GM12878 (cell line): ENCODE measurements at regions not wholly inside any gene's neighbourhood (a gene's known extent, or its start where the extent isn't known, plus 50 kb on each side); places are given as distances from the start of the nearest gene placed in this dataset.

Experiments used
- ATAC-seq: fragments of 200-7000 bp; cut with Tn5 transposase; 3 replicates; pipeline ENCODE4 v1.9.1; 2020; ENCODE audit warnings: mild to moderate bottlenecking, moderate library complexity
- BruUV-seq: library from RNA; stranded (reverse); fragments of 400-500 nt; replicated peaks from 2 replicates; lab custom pipeline; 2021; lab: Mats Ljungman, UMichigan
- CTCF ChIA-PET: fragments of 300-600 bp; sonication (Branson Sonifier 250); formaldehyde crosslinking; extraction: SDS; loops from one replicate; lab custom pipeline; 2021; ENCODE audit warnings: inconsistent platforms; lab: Yijun Ruan, JAX
- POLR2A ChIA-PET: fragments of 350-600 bp; formaldehyde crosslinking; extraction: SDS; loops from one replicate; lab custom pipeline; 2021; ENCODE audit warnings: inconsistent platforms; lab: Charles Lee
- RAD21 ChIA-PET: fragments of 300-600 bp; sonication (Branson Sonifier 250); formaldehyde crosslinking; loops from one replicate; lab custom pipeline; 2023; ENCODE audit warnings: antibody characterized with exemption; ENCODE audit not compliant: unreplicated experiment; lab: Charles Lee
- SMC1A ChIA-PET: fragments of 300-600 bp; sonication (Branson Sonifier 250); formaldehyde crosslinking; loops from one replicate; lab custom pipeline; 2023; ENCODE audit not compliant: unreplicated experiment, uncharacterized antibody; lab: Charles Lee
- DNase-seq: peaks from one replicate; pipeline ENCODE4 v3.0.0-alpha.2; 2011; ENCODE audit warnings: low read depth, low spot score
- FAIRE-seq: peaks from 3 replicates; lab custom pipeline; 2011; peaks lifted over from hg19 to GRCh38; lab: Jason Lieb, UNC
- H2AFZ ChIP-seq: 2 replicates; pipeline ENCODE4 v1.6.0; 2011; ENCODE audit warnings: low read depth, low read length, control low read depth; ENCODE audit not compliant: control insufficient read depth
- H3K27ac ChIP-seq: 2 replicates; pipeline ENCODE4 v1.5.1; 2011; ENCODE audit warnings: control low read depth; ENCODE audit not compliant: control insufficient read depth, insufficient read depth
- H3K27me3 ChIP-seq, 2 experiments: replicated peaks in 1 of 2; 2 replicates each; pipeline versions ENCODE4 v1.6.0 to v1.6.1; 2011; ENCODE audit warnings: low read length in 1 of 2; ENCODE audit not compliant: control insufficient read depth in 2 of 2, insufficient read depth in 2 of 2
- H3K36me3 ChIP-seq, 2 experiments: 2 replicates each; pipeline ENCODE4 v1.5.1; 2011; ENCODE audit warnings: low read length in 1 of 2; ENCODE audit not compliant: control insufficient read depth in 2 of 2, insufficient read depth in 2 of 2
- H3K4me1 ChIP-seq: 2 replicates; pipeline ENCODE4 v1.6.1; 2011; ENCODE audit warnings: mild to moderate bottlenecking, low read length, moderate library complexity, mixed read lengths; ENCODE audit not compliant: control insufficient read depth, insufficient read depth
- H3K4me2 ChIP-seq: 2 replicates; pipeline ENCODE4 v1.6.0; 2011; ENCODE audit warnings: control low read depth; ENCODE audit not compliant: control insufficient read depth, insufficient read depth
- H3K4me3 ChIP-seq: fragments of 200-600 bp; sonication (generic); 2 replicates; pipeline ENCODE4 v1.5.1; 2016
- H3K79me2 ChIP-seq: 2 replicates; pipeline ENCODE4 v1.6.0; 2011; ENCODE audit warnings: low read length; ENCODE audit not compliant: control insufficient read depth, insufficient read depth
- H3K9ac ChIP-seq: 2 replicates; pipeline ENCODE4 v1.8.0; 2011; ENCODE audit warnings: low read length, control low read depth, mixed read lengths; ENCODE audit not compliant: control insufficient read depth, insufficient read depth
- H3K9me3 ChIP-seq: replicated peaks from 3 replicates; pipeline ENCODE4 v1.5.1; 2011; ENCODE audit warnings: mild to moderate bottlenecking, low read length; ENCODE audit not compliant: control insufficient read depth, insufficient read depth
- H4K20me1 ChIP-seq: 2 replicates; pipeline ENCODE4 v1.6.0; 2011; ENCODE audit not compliant: control insufficient read depth, insufficient read depth
- ASH2L ChIP-seq: fragments of 300-600, 200-600 bp; sonication (generic); IDR thresholded peaks from 2 replicates; pipeline ENCODE4 v1.6.1; 2017; ENCODE audit warnings: low read depth, mild to moderate bottlenecking, borderline replicate concordance
- CHD1 ChIP-seq: IDR thresholded peaks from 2 replicates; pipeline ENCODE4 v1.6.1; 2012; ENCODE audit warnings: low read depth, low read length, improper control_type of control experiment
- EED ChIP-seq: sonication (generic); IDR thresholded peaks from 2 replicates; pipeline ENCODE4 v1.6.1; 2016; ENCODE audit warnings: antibody characterized with exemption, low read depth
- HDAC2 ChIP-seq: fragments of 200-600 bp; sonication (generic); IDR thresholded peaks from 2 replicates; pipeline ENCODE4 v1.6.1; 2017
- HDAC6 ChIP-seq: fragments of 200-600 bp; sonication (generic); IDR thresholded peaks from one replicate; pipeline ENCODE4 v1.8.0; 2017; ENCODE audit warnings: antibody characterized with exemption; ENCODE audit not compliant: unreplicated experiment
- JUNB ChIP-seq: IDR thresholded peaks from 2 replicates; pipeline ENCODE4 v1.6.1; 2016; ENCODE audit warnings: antibody characterized with exemption, mild to moderate bottlenecking
- KDM1A ChIP-seq: fragments of 200-600 bp; sonication (generic); IDR thresholded peaks from 2 replicates; pipeline ENCODE4 v1.6.1; 2016; ENCODE audit warnings: borderline replicate concordance
- RCOR1 ChIP-seq: conservative IDR thresholded peaks from 2 replicates; pipeline ENCODE4 v1.6.1; 2012; ENCODE audit warnings: low read depth, low read length, improper control_type of control experiment
- SMAD1 ChIP-seq: fragments of 450-650 bp; IDR thresholded peaks from 2 replicates; pipeline ENCODE4 v1.6.1; 2018; ENCODE audit warnings: mild to moderate bottlenecking, low read depth; ENCODE audit not compliant: partially characterized antibody
- SMAD5 ChIP-seq: IDR thresholded peaks from 2 replicates; pipeline ENCODE4 v1.6.1; 2016; ENCODE audit warnings: antibody characterized with exemption, low read depth
- SP1 ChIP-seq: IDR thresholded peaks from one replicate; pipeline ENCODE4 v1.6.1; 2011; ENCODE audit warnings: low read depth, low read length
- STAT1 ChIP-seq: fragments of 450-650 bp; conservative IDR thresholded peaks from 2 replicates; pipeline ENCODE4 v1.6.1; 2014; ENCODE audit warnings: antibody characterized with exemption, mild to moderate bottlenecking
- SUZ12 ChIP-seq: fragments of 200-600 bp; sonication (generic); IDR thresholded peaks from one replicate; pipeline ENCODE4 v1.6.1; 2018; ENCODE audit warnings: antibody characterized with exemption, mild to moderate bottlenecking; ENCODE audit not compliant: unreplicated experiment
- TARDBP ChIP-seq: IDR thresholded peaks from 2 replicates; pipeline ENCODE4 v1.6.1; 2016; ENCODE audit warnings: borderline replicate concordance
- TCF12 ChIP-seq: IDR thresholded peaks from 2 replicates; pipeline ENCODE4 v1.6.1; 2011; ENCODE audit warnings: low read depth, mild to moderate bottlenecking, low read length
- ZNF207 ChIP-seq: fragments of 450-650 bp; IDR thresholded peaks from 2 replicates; pipeline ENCODE4 v1.6.1; 2014; ENCODE audit warnings: antibody characterized with exemption, mild to moderate bottlenecking, borderline replicate concordance
- ZNF687 ChIP-seq: fragments of 450-650 bp; IDR thresholded peaks from 2 replicates; pipeline ENCODE4 v1.6.1; 2017; ENCODE audit warnings: mild to moderate bottlenecking, moderate library complexity
- ZSCAN29 ChIP-seq: fragments of 450-650 bp; IDR thresholded peaks from 2 replicates; pipeline ENCODE4 v1.6.1; 2017; ENCODE audit warnings: mild to moderate bottlenecking, moderate library complexity
- WGBS: methylation state at CpG from one replicate; pipeline ENCODE4 v1.1.6; 2016; ENCODE audit warnings: low lambda C conversion rate; ENCODE audit not compliant: insufficient replicate concordance, insufficient coverage; ENCODE audit errors: missing lambda C conversion rate; 5-methylcytosine and 5-hydroxymethylcytosine counted together
- in situ Hi-C: fragments of 300-500 bp; cut with MboI; formaldehyde crosslinking; loops from 9 replicates; pipeline ENCODE4 v1.14.3; 2018; ENCODE audit warnings: mixed read lengths
- intact Hi-C: fragments of 100-400 bp; cut with micrococcal nuclease; formaldehyde crosslinking; loops from one replicate; pipeline ENCODE4 v1.14.2; 2022; ENCODE audit not compliant: unreplicated experiment
- TF ChIP-seq, protein P1 (sequence below): IDR thresholded peaks from 2 replicates; pipeline ENCODE4 v1.6.1; 2012; ENCODE audit warnings: mild to moderate bottlenecking, low read depth, low read length

DNA sequence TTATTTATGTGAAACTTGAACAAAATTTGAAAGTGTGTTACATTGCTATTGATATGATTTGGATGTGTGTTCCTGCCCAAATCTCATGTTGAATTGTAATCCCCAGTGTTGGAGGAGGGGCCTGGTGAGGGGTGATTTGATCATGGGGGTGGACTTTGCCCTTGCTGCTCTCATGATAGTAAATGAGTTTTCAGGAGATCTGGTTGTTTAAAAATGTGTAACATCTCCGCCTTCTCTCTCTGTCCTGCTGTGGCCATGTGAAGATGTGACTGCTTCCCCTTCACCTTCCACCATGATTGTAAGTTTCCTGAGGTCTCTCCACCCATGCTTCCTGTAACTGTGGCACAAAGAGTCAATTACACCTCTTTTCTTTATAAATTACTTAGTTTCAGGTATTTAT lies 1731.0 kb downstream of the SLITRK5 start:
- DNase-seq: no peak
- H3K4me2 ChIP-seq: no peak overlapping the region
- H3K79me2 ChIP-seq: no peaks in the 10 kb centered on the region
- no peaks in the 10 kb centered on the region for H3K4me1 ChIP-seq
- no peak overlapping the region for H3K27ac ChIP-seq
- H3K4me3 ChIP-seq: no peak overlapping the region
- no peaks in the 10 kb centered on the region for H3K36me3 ChIP-seq
- CTCF ChIA-PET: no interaction called here
- FAIRE-seq: no peak
- RAD21 ChIA-PET: no interaction called here
- no peak overlapping the region for H2AFZ ChIP-seq
- ATAC-seq: no peak
- BruUV-seq: no TSS peak
- intact Hi-C loops (no loop called here), in situ Hi-C loops (no loop called here)
- H3K9me3 ChIP-seq: no peaks in the 10 kb centered on the region
- WGBS: 0% methylated on average over 1 of the region's 1 CpG
- H3K27me3 ChIP-seq: no peaks in the 10 kb centered on the region
- no peaks in the 10 kb centered on the region for H4K20me1 ChIP-seq
- POLR2A ChIA-PET: no interaction called here
- SMC1A ChIA-PET: interaction anchor here (1.0 kb wide), 1 partner anchor 15 kb away, joined by 3 read pairs; no protein-coding TSS in a partner anchor
- TF ChIP-seq SMAD5 (no peak), SMAD1 (no peak), ZNF207 (no peak), HDAC2 (no peak), JUNB (no peak), KDM1A (no peak), SP1 (no peak), ZNF687 (no peak), RCOR1 (no peak), STAT1 (no peak), EED (no peak), ASH2L (no peak), TCF12 (no peak), ZSCAN29 (no peak), CHD1 (no peak), HDAC6 (no peak), TARDBP (no peak), SUZ12 (no peak)
- TF ChIP-seq, protein P1, sequence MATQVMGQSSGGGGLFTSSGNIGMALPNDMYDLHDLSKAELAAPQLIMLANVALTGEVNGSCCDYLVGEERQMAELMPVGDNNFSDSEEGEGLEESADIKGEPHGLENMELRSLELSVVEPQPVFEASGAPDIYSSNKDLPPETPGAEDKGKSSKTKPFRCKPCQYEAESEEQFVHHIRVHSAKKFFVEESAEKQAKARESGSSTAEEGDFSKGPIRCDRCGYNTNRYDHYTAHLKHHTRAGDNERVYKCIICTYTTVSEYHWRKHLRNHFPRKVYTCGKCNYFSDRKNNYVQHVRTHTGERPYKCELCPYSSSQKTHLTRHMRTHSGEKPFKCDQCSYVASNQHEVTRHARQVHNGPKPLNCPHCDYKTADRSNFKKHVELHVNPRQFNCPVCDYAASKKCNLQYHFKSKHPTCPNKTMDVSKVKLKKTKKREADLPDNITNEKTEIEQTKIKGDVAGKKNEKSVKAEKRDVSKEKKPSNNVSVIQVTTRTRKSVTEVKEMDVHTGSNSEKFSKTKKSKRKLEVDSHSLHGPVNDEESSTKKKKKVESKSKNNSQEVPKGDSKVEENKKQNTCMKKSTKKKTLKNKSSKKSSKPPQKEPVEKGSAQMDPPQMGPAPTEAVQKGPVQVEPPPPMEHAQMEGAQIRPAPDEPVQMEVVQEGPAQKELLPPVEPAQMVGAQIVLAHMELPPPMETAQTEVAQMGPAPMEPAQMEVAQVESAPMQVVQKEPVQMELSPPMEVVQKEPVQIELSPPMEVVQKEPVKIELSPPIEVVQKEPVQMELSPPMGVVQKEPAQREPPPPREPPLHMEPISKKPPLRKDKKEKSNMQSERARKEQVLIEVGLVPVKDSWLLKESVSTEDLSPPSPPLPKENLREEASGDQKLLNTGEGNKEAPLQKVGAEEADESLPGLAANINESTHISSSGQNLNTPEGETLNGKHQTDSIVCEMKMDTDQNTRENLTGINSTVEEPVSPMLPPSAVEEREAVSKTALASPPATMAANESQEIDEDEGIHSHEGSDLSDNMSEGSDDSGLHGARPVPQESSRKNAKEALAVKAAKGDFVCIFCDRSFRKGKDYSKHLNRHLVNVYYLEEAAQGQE: no peak
- H3K9ac ChIP-seq: no peak overlapping the region
